ENCODE measurements at regions not wholly inside any gene's neighbourhood (a gene's known extent, or its start where the extent isn't known, plus 50 kb on each side); places are given as distances from the start of the nearest gene placed in this dataset.
"Not testable (repeated sequence)": the region's sequence is repeated elsewhere in the genome, so short reads cannot be mapped to it uniquely, and the experiment has no call there.

GRCh38 chr13:80074811-80075210 lies 266.1 kb downstream of the SPRY2 start:
- TF ChIP-seq SUZ12 (IDR thresholded peaks at IDR 0.05; ENCODE audit: extremely low read depth, insufficient read depth, insufficient read length), result no peak
- no peak for TF ChIP-seq YY1 (IDR thresholded peaks at IDR 0.05; ENCODE audit: insufficient read depth, insufficient read length)
- no peak for TF ChIP-seq ZNF274 (IDR thresholded peaks at IDR 0.05; ENCODE audit: low read depth, low read length)
- no peaks in the 10 kb centered on the region for H3K4me1 ChIP-seq (ENCODE audit: insufficient read depth, insufficient read length)

GRCh38 chr13:80074143-80074752 lies 266.7 kb downstream of the SPRY2 start:
- no peak overlapping the region for H3K4me3 ChIP-seq (ENCODE audit: insufficient read length, low read depth)
- TF ChIP-seq YY1 (IDR thresholded peaks at IDR 0.05; ENCODE audit: insufficient read depth, insufficient read length), result no peak
- H3K27me3 ChIP-seq (ENCODE audit: insufficient read depth, insufficient read length), result no peaks in the 10 kb centered on the region
- no peaks in the 10 kb centered on the region for H3K36me3 ChIP-seq (ENCODE audit: insufficient read depth, insufficient read length, low read length)
- no peak overlapping the region for H3K9ac ChIP-seq (ENCODE audit: insufficient read length, low read depth)
- no peaks in the 10 kb centered on the region for H3K9me3 ChIP-seq (ENCODE audit: insufficient read depth, low read length)
- H3K4me1 ChIP-seq (ENCODE audit: insufficient read depth, insufficient read length), result no peaks in the 10 kb centered on the region
- DNase-seq (ENCODE audit: low read depth, low spot score), result no peak

More at GRCh38 chr13:80074811-80075210, 266.1 kb downstream of the SPRY2 start:
- Histone ChIP-seq H3K4me3 (ENCODE audit: insufficient read length, low read depth) (no peak overlapping the region), H3K27me3 (ENCODE audit: insufficient read depth, insufficient read length) (no peaks in the 10 kb centered on the region), H3K9ac (ENCODE audit: insufficient read length, low read depth) (no peak overlapping the region), H3K36me3 (ENCODE audit: insufficient read depth, insufficient read length, low read length) (no peaks in the 10 kb centered on the region), H3K9me3 (ENCODE audit: insufficient read depth, low read length) (no peaks in the 10 kb centered on the region)
- DNase-seq (ENCODE audit: low read depth, low spot score), result no peak

DNA sequence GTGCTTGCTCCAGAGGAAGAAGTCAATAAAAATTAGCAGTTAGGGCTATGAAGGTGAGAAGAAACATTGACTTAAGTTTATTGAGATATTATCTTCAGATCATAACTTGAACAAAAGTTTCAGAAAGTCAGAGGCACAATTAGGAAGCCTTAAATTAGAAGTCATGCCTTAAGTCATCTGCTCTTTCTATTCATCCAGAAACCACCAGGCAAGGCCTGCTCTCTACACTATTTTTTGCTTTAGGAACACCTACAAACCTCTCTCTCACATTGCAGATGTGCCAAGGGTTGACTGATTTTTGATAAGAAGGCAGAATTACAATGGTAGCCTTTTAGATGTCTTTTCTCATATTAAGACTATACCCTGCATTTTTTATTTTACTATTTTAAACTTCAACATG lies 268.7 kb downstream of the SPRY2 start:
- Histone ChIP-seq H3K9me3 (ENCODE audit: insufficient read depth, low read length) (no peaks in the 10 kb centered on the region), H3K4me3 (ENCODE audit: insufficient read length, low read depth) (no peak overlapping the region), H3K4me1 (ENCODE audit: insufficient read depth, insufficient read length) (no peaks in the 10 kb centered on the region), H3K36me3 (ENCODE audit: insufficient read depth, insufficient read length, low read length) (no peaks in the 10 kb centered on the region), H3K9ac (ENCODE audit: insufficient read length, low read depth) (no peak overlapping the region), H3K27me3 (ENCODE audit: insufficient read depth, insufficient read length) (no peaks in the 10 kb centered on the region)
- no peak for TF ChIP-seq ZNF274 (IDR thresholded peaks at IDR 0.05; ENCODE audit: low read depth, low read length)
- TF ChIP-seq YY1 (IDR thresholded peaks at IDR 0.05; ENCODE audit: insufficient read depth, insufficient read length), result no peak
- no peak for TF ChIP-seq SUZ12 (IDR thresholded peaks at IDR 0.05; ENCODE audit: extremely low read depth, insufficient read depth, insufficient read length)
- DNase-seq (ENCODE audit: low read depth, low spot score), result no peak

GRCh38 chr13:80070024-80070703 lies 270.8 kb downstream of the SPRY2 start:
- Histone ChIP-seq H3K4me1 (ENCODE audit: insufficient read depth, insufficient read length) (no peaks in the 10 kb centered on the region), H3K9ac (ENCODE audit: insufficient read length, low read depth) (no peak overlapping the region), H3K36me3 (ENCODE audit: insufficient read depth, insufficient read length, low read length) (no peaks in the 10 kb centered on the region), H3K4me3 (ENCODE audit: insufficient read length, low read depth) (no peak overlapping the region), H3K27me3 (ENCODE audit: insufficient read depth, insufficient read length) (no peaks in the 10 kb centered on the region), H3K9me3 (ENCODE audit: insufficient read depth, low read length) (no peaks in the 10 kb centered on the region)
- DNase-seq (ENCODE audit: low read depth, low spot score), result no peak
- no peak for TF ChIP-seq ZNF274 (IDR thresholded peaks at IDR 0.05; ENCODE audit: low read depth, low read length)
- TF ChIP-seq SUZ12 (IDR thresholded peaks at IDR 0.05; ENCODE audit: extremely low read depth, insufficient read depth, insufficient read length), result no peak
- no peak for TF ChIP-seq YY1 (IDR thresholded peaks at IDR 0.05; ENCODE audit: insufficient read depth, insufficient read length)

DNA sequence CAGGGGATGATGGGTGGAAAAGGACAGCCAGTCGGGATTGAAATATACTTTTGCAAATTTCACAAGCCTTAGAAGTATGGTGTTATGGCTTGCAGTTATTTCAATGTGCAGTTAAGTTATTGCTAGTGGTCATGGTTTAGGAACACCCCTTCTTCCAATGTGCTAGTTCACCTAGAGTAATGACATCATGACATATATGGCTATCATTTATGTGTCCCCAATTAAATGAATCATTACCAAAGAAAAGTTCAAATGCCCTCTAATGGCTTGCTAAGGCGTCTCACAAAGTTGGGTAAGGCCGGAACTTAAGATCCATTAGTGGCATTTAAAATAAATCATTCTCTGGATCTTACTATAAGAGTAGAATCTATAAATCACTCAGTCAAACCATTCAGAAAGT lies 271.6 kb downstream of the SPRY2 start:
- Histone ChIP-seq H3K27me3 (ENCODE audit: insufficient read depth, insufficient read length) (no peaks in the 10 kb centered on the region), H3K4me3 (ENCODE audit: insufficient read length, low read depth) (no peak overlapping the region), H3K4me1 (ENCODE audit: insufficient read depth, insufficient read length) (no peaks in the 10 kb centered on the region), H3K36me3 (ENCODE audit: insufficient read depth, insufficient read length, low read length) (no peaks in the 10 kb centered on the region), H3K9me3 (ENCODE audit: insufficient read depth, low read length) (no peaks in the 10 kb centered on the region), H3K9ac (ENCODE audit: insufficient read length, low read depth) (no peak overlapping the region)
- TF ChIP-seq YY1 (IDR thresholded peaks at IDR 0.05; ENCODE audit: insufficient read depth, insufficient read length) (no peak), SUZ12 (IDR thresholded peaks at IDR 0.05; ENCODE audit: extremely low read depth, insufficient read depth, insufficient read length) (no peak), ZNF274 (IDR thresholded peaks at IDR 0.05; ENCODE audit: low read depth, low read length) (no peak)
- no peak for DNase-seq (ENCODE audit: low read depth, low spot score)

- Histone ChIP-seq H3K27me3 (ENCODE audit: insufficient read depth, insufficient read length) (no peaks in the 10 kb centered on the region), H3K4me3 (ENCODE audit: insufficient read length, low read depth) (no peak overlapping the region), H3K9ac (ENCODE audit: insufficient read length, low read depth) (no peak overlapping the region), H3K9me3 (ENCODE audit: insufficient read depth, low read length) (no peaks in the 10 kb centered on the region), H3K36me3 (ENCODE audit: insufficient read depth, insufficient read length, low read length) (no peaks in the 10 kb centered on the region), H3K4me1 (ENCODE audit: insufficient read depth, insufficient read length) (no peaks in the 10 kb centered on the region)
- TF ChIP-seq SUZ12 (IDR thresholded peaks at IDR 0.05; ENCODE audit: extremely low read depth, insufficient read depth, insufficient read length), result no peak
- TF ChIP-seq YY1 (IDR thresholded peaks at IDR 0.05; ENCODE audit: insufficient read depth, insufficient read length), result no peak
- TF ChIP-seq ZNF274 (IDR thresholded peaks at IDR 0.05; ENCODE audit: low read depth, low read length), result no peak
- no peak for DNase-seq (ENCODE audit: low read depth, low spot score)
Measured at GRCh38 chr13:80065996-80066395, 274.9 kb downstream of the SPRY2 start.

GRCh38 chr13:80062416-80062815 lies 278.5 kb downstream of the SPRY2 start:
- H3K9me3 ChIP-seq (ENCODE audit: insufficient read depth, low read length); H3K27me3 ChIP-seq (ENCODE audit: insufficient read depth, insufficient read length); H3K4me3 ChIP-seq (ENCODE audit: insufficient read length, low read depth); H3K36me3 ChIP-seq (ENCODE audit: insufficient read depth, insufficient read length, low read length); H3K9ac ChIP-seq (ENCODE audit: insufficient read length, low read depth); H3K4me1 ChIP-seq (ENCODE audit: insufficient read depth, insufficient read length); DNase-seq (ENCODE audit: low read depth, low spot score): not testable (repeated sequence)
